ENCODE measurements at regions not wholly inside any gene's neighbourhood (a gene's known extent, or its start where the extent isn't known, plus 50 kb on each side); places are given as distances from the start of the nearest gene placed in this dataset.

GRCh38 chr2:238727585-238728329, 120.1 kb upstream of the TWIST2 start:
- no peak overlapping the region for H3K4me3 ChIP-seq
- H3K27me3 ChIP-seq (ENCODE audit: low read depth), result no peaks in the 10 kb centered on the region
- in situ Hi-C loops (cut with MboI; ENCODE audit: low sequenced_read_pairs), result no loop called here
- DNase-seq (ENCODE audit: low spot score in 2 of 2), result no peak
- H3K4me1 ChIP-seq, result no peaks in the 10 kb centered on the region
- no peaks in the 10 kb centered on the region for H3K9me3 ChIP-seq
- H3K36me3 ChIP-seq (replicated peaks), result no peaks in the 10 kb centered on the region

- Histone ChIP-seq H3K27me3 (ENCODE audit: low read depth) (no peaks in the 10 kb centered on the region), H3K4me1 (no peaks in the 10 kb centered on the region), H3K9me3 (no peaks in the 10 kb centered on the region), H3K4me3 (no peak overlapping the region), H3K36me3 (replicated peaks) (no peaks in the 10 kb centered on the region)
- DNase-seq (ENCODE audit: low spot score in 2 of 2), result no peak
- in situ Hi-C loops (cut with MboI; ENCODE audit: low sequenced_read_pairs), result no loop called here
Measured at GRCh38 chr2:238728330-238729260, 119.3 kb upstream of the TWIST2 start.

- H3K36me3 ChIP-seq (replicated peaks), result no peaks in the 10 kb centered on the region
- no peaks in the 10 kb centered on the region for H3K4me1 ChIP-seq
- DNase-seq (ENCODE audit: low spot score in 2 of 2), result no peak
- in situ Hi-C loops (cut with MboI; ENCODE audit: low sequenced_read_pairs), result no loop called here
- no peaks in the 10 kb centered on the region for H3K27me3 ChIP-seq (ENCODE audit: low read depth)
- H3K4me3 ChIP-seq, result no peak overlapping the region
- H3K9me3 ChIP-seq, result no peaks in the 10 kb centered on the region
Measured at GRCh38 chr2:238729261-238729935, 118.5 kb upstream of the TWIST2 start.

- H3K27me3 ChIP-seq (ENCODE audit: low read depth), result no peaks in the 10 kb centered on the region
- no peaks in the 10 kb centered on the region for H3K9me3 ChIP-seq
- no peaks in the 10 kb centered on the region for H3K36me3 ChIP-seq (replicated peaks)
- in situ Hi-C loops (cut with MboI; ENCODE audit: low sequenced_read_pairs), result no loop called here
- no peak overlapping the region for H3K4me3 ChIP-seq
- H3K4me1 ChIP-seq, result no peaks in the 10 kb centered on the region
- no peak for DNase-seq (ENCODE audit: low spot score in 2 of 2)
Measured at GRCh38 chr2:238730001-238730669, 117.8 kb upstream of the TWIST2 start.

- in situ Hi-C loops (cut with MboI; ENCODE audit: low sequenced_read_pairs), result no loop called here
- Histone ChIP-seq H3K9me3 (no peaks in the 10 kb centered on the region), H3K4me3 (no peak overlapping the region), H3K27me3 (ENCODE audit: low read depth) (no peaks in the 10 kb centered on the region), H3K36me3 (replicated peaks) (no peaks in the 10 kb centered on the region), H3K4me1 (no peaks in the 10 kb centered on the region)
- no peak for DNase-seq (ENCODE audit: low spot score in 2 of 2)
Measured at GRCh38 chr2:238730881-238731280, 117.0 kb upstream of the TWIST2 start.

DNA sequence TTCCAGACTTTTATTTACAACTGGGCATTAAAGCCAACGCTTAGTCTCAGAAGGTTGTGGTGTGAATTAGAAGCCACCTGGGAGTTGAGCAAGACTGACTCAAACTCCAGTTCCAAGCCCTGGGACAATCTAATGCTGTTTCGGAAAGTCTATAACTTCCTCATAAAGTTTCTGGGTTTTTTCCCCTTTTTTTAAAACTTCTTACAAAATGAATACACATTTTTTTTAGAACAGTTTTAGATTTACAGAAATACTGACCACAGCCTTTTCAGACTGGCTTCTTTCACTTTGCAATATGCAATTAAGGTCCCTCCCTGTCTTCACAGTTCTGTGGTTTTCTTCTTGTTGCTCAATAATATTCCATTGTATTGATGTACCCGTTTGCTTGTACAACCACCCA, 115.9 kb upstream of the TWIST2 start:
- no peak for DNase-seq (ENCODE audit: low spot score in 2 of 2)
- H3K36me3 ChIP-seq (replicated peaks), result no peaks in the 10 kb centered on the region
- H3K4me1 ChIP-seq, result no peaks in the 10 kb centered on the region
- no peak overlapping the region for H3K4me3 ChIP-seq
- in situ Hi-C loops (cut with MboI; ENCODE audit: low sequenced_read_pairs), result no loop called here
- no peaks in the 10 kb centered on the region for H3K9me3 ChIP-seq
- no peaks in the 10 kb centered on the region for H3K27me3 ChIP-seq (ENCODE audit: low read depth)

GRCh38 chr2:238738917-238739316, 109.0 kb upstream of the TWIST2 start:
- Histone ChIP-seq H3K27me3 (ENCODE audit: low read depth) (no peaks in the 10 kb centered on the region), H3K4me1 (no peaks in the 10 kb centered on the region), H3K36me3 (replicated peaks) (no peaks in the 10 kb centered on the region), H3K4me3 (no peak overlapping the region), H3K9me3 (no peaks in the 10 kb centered on the region)
- DNase-seq (ENCODE audit: low spot score in 2 of 2), result no peak
- in situ Hi-C loops (cut with MboI; ENCODE audit: low sequenced_read_pairs), result no loop called here

DNA sequence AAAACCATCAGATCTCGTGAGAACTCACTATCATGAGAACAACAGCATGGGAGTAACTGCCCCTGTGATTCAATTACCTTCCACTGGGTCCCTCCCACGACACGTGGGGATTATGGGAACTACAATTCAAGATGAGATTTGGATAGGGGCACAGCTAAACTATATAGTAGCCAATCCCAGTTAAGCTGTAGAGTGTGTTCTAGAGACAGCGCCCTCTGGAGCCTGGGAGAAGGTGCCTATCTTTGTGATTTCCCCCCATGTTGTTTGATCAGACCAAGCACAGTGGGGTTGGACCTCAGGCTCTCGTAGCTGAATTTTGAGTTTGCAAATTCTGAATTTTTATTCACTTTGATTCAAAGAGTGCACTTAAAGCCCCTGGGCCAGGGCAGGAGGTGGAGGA, 108.2 kb upstream of the TWIST2 start:
- in situ Hi-C loops (cut with MboI; ENCODE audit: low sequenced_read_pairs), result no loop called here

GRCh38 chr2:238741277-238741676, 106.6 kb upstream of the TWIST2 start:
- H3K4me1 ChIP-seq, result no peaks in the 10 kb centered on the region
- no peak for DNase-seq (ENCODE audit: low spot score in 2 of 2)
- no peak overlapping the region for H3K4me3 ChIP-seq
- no peaks in the 10 kb centered on the region for H3K9me3 ChIP-seq
- no peaks in the 10 kb centered on the region for H3K36me3 ChIP-seq (replicated peaks)
- H3K27me3 ChIP-seq (ENCODE audit: low read depth), result no peaks in the 10 kb centered on the region
- in situ Hi-C loops (cut with MboI; ENCODE audit: low sequenced_read_pairs), result no loop called here

More for the DNA sequence above, 108.2 kb upstream of the TWIST2 start:
- H3K27me3 ChIP-seq (ENCODE audit: low read depth), result no peaks in the 10 kb centered on the region
- H3K9me3 ChIP-seq, result no peaks in the 10 kb centered on the region
- H3K4me3 ChIP-seq, result no peak overlapping the region
- no peaks in the 10 kb centered on the region for H3K36me3 ChIP-seq (replicated peaks)
- no peaks in the 10 kb centered on the region for H3K4me1 ChIP-seq
- no peak for DNase-seq (ENCODE audit: low spot score in 2 of 2)

DNA sequence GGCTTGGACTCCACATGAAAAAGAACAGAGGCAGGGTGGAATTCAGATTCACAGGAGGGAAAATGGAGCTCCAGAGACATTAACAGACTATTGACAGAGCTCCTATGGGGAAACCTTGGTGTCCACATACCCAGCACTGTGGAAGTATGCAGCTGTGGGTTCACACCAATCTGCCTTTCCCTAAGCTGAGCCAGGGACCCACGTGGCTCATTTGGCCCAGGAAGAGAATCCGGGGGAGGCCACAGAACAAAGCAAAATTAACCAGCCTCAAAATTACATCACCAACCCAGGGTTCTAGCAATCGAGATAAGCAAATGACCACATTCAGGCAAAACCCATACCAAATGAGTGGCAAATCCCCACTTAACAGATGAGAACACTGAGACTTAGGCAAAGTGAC, 105.8 kb upstream of the TWIST2 start:
- Histone ChIP-seq H3K27me3 (ENCODE audit: low read depth) (no peaks in the 10 kb centered on the region), H3K4me1 (no peaks in the 10 kb centered on the region), H3K4me3 (no peak overlapping the region), H3K36me3 (replicated peaks) (no peaks in the 10 kb centered on the region), H3K9me3 (no peaks in the 10 kb centered on the region)
- no peak for DNase-seq (ENCODE audit: low spot score in 2 of 2)
- in situ Hi-C loops (cut with MboI; ENCODE audit: low sequenced_read_pairs), result no loop called here

DNA sequence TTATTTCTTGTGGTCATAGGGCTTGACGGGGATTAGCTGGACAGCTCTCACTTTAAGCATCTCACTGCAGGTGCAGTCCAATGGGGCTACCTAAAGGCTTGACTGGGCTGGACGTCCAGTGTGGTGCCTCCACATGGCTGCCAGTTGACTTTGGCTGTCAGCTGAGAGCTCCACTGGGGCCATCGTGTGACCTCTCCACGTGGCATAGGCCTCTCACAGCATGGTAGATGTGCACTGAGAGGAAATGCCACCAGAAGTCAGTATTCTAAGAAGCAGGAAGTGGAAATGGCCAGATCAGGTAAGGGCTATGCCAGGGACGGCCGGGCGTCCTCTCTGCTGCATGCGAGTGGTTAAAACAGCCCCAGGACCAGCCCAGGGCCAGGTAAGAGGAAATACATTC, 105.2 kb upstream of the TWIST2 start:
- Histone ChIP-seq H3K9me3 (no peaks in the 10 kb centered on the region), H3K27me3 (ENCODE audit: low read depth) (no peaks in the 10 kb centered on the region), H3K4me1 (no peaks in the 10 kb centered on the region), H3K36me3 (replicated peaks) (no peaks in the 10 kb centered on the region), H3K4me3 (no peak overlapping the region)
- in situ Hi-C loops (cut with MboI; ENCODE audit: low sequenced_read_pairs), result no loop called here
- no peak for DNase-seq (ENCODE audit: low spot score in 2 of 2)

- in situ Hi-C loops (cut with MboI; ENCODE audit: low sequenced_read_pairs), result no loop called here
- DNase-seq (ENCODE audit: low spot score in 2 of 2), result no peak
- Histone ChIP-seq H3K4me3 (no peak overlapping the region), H3K9me3 (no peaks in the 10 kb centered on the region), H3K4me1 (no peaks in the 10 kb centered on the region), H3K36me3 (replicated peaks) (no peaks in the 10 kb centered on the region), H3K27me3 (ENCODE audit: low read depth) (no peaks in the 10 kb centered on the region)
Measured at GRCh38 chr2:238743243-238744065, 104.4 kb upstream of the TWIST2 start.

- in situ Hi-C loops (cut with MboI; ENCODE audit: low sequenced_read_pairs), result no loop called here
Measured at GRCh38 chr2:238744951-238745350, 102.9 kb upstream of the TWIST2 start.

More at GRCh38 chr2:238744951-238745350, 102.9 kb upstream of the TWIST2 start:
- no peaks in the 10 kb centered on the region for H3K9me3 ChIP-seq
- no peaks in the 10 kb centered on the region for H3K4me1 ChIP-seq
- no peak overlapping the region for H3K4me3 ChIP-seq
- no peak for DNase-seq (ENCODE audit: low spot score in 2 of 2)
- H3K36me3 ChIP-seq (replicated peaks), result no peaks in the 10 kb centered on the region
- H3K27me3 ChIP-seq (ENCODE audit: low read depth), result no peaks in the 10 kb centered on the region

All from HAP-1 (cell line).